SHP77 (cell line): ENCODE measurements at regions not wholly inside any gene's neighbourhood (a gene's known extent, or its start where the extent isn't known, plus 50 kb on each side); places are given as distances from the start of the nearest gene placed in this dataset.

Experiments
- DNase-seq, 2 experiments: peaks; one replicate each; lab custom pipeline; 2025; lab: John Stamatoyannopoulos, UW

DNA sequence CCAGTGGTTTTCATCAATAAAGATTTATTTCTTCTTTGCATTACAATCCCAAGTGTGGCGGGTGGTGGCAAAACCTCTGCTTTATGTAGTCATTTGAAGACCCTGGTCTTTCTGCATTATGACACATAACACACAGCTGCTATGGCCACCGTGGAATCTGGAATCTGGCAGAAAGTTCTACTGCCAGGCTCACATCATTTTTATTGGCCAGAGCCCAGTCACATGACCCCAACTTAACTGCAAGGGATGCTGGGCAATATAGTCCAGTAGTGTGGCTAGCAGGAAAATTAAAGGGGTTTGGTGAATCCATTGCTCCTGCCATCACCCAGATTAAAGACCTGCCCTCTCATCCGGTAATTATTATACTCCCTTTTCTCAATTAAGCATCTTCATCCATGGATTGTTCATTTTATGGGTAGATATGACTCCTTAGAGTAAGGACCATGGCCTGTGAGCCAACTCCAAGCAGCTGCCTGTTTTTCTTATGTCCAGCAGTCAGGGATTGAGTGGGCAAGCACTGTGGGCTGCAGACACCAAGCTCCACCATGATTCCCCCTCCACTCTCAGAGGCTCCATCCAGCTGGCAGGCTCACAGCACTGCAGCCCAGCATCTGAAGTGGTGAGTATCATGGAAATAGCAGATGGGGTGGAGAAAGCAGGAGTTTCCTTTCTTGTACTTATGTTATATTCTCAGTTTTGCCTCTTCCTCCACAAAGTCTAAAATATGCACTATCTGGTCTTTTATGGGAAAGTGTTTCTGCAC is 1030.7 kb downstream of the AACS start:
- DNase-seq, result no peak

DNA sequence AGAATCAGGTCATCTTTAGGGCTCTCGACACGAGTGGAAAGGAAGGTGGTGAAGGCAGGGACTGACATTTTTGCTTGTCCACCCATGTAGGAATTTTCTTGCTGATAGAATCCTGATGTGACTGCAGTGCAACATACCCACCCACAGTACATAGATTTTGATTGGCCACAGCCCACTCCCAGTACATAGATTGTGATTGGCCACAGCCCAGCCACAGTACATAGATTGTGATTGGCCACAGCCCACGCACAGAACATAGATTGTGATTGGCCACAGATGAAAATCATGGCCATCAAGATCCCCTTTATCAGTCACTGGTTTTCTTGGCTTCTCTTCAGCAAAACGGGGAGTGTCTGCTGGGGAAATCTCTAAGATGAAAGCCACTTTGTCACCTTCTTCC is 1041.5 kb downstream of the AACS start:
- no peak for DNase-seq

- no peak for DNase-seq
These were observed 1042.4 kb downstream of the AACS start for GRCh38 chr12:126107659-126108058.

GRCh38 chr12:126108247-126108646 is 1043.0 kb downstream of the AACS start:
- no peak for DNase-seq

DNA sequence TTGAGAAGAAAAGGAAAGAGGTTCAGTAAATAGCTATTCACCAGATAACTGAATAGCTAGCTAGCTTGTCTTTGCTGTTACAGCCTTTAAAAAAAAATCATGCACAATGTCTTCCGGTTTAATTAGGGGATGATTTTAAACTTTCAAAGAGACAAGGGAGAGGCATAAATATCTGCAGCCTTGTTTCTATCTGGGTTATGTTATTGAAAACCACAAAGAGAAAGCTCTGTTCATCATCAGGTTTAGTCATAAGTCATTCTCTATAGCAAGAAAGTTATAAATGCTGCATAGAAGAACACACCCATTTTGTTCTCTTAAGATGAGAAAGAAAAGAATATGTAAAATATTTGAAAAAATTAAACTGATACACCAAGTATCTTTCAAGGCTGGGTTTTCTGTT is 1046.9 kb downstream of the AACS start:
- no peak for DNase-seq

DNA sequence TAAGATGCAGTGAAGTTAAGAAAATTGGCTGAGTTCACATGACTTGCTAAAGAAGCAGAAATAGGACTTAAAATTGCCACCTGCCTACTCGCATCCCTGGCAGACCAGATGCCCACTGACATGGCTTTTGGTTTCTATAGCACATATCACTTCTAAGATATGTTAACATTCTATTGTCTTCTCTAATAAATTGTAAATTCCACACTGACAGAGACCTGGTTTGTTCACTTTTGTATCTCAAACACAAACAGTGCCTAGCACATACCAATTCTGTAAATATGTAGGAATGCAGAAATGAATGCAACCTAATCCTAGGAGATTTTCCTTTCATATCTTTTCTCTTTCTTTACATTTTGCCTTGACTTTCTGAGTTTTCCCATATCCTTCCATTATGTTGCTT is 1047.6 kb downstream of the AACS start:
- DNase-seq, result no peak

- no peak for DNase-seq
These were observed 1049.2 kb downstream of the AACS start for GRCh38 chr12:126114441-126114840.

DNA sequence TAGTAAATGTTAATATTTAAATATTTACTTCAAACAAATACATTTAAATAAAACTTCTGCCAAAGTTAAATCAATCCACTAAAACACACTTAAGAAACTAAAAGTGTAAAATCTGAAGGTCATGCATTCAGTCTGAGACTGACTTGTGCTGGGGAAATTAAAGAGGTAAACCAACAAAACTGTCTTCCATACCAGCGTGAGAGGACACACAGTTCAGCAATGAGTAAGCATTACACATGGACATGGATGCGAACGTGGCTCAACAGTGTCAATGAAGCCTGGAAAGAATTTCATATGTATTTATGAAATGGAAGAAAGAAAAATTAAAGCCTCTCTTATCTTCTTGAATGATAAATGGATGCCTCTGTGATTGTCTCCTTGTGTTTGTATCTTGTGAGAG is 1052.3 kb downstream of the AACS start:
- no peak for DNase-seq

- no peak for DNase-seq
These were observed 1074.1 kb downstream of the AACS start for GRCh38 chr12:126139355-126139754.

- DNase-seq, result peak in 1 of 2 experiments; percentile 10
These were observed 1079.4 kb downstream of the AACS start for GRCh38 chr12:126144603-126145002.

GRCh38 chr12:126147321-126147720 is 1082.1 kb downstream of the AACS start:
- no peak for DNase-seq

DNA sequence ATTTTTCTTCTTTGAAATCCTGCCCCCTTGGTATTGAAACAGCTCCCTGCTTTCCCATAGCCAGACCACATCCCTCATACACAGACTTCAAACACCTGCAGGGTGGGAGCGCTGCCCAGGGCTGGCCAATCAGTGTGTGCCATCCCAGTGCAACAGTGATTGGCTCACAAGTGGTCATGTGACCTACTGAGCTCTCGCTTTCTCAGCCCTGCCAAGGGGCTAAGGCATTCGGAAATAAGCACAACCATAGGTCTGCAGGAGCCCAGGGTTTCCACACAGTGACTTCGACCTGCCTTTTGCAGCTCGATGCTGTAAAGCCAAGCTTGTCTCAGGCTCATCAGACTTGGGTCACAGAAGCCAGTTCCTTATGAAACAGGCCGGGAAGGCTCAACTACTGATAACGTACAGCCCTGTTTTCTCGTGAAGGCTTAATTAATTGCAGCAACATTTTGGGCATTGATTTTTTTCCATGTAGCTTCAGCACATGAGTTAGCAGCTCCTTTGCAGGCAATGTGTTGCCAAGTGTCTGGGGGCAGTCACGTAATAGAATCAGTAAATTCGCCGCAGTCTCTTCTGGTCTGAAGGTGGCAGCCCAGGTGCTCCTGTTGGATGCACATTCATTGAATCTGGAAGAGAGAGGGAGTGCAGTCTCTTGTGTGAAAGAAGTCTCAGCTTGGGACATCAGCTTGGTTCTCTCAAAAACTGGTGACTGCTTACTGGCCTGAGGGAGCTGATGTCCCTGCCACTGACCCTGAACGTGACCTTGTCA is 1091.8 kb downstream of the AACS start:
- peak; percentile 86 to 91 for DNase-seq

DNA sequence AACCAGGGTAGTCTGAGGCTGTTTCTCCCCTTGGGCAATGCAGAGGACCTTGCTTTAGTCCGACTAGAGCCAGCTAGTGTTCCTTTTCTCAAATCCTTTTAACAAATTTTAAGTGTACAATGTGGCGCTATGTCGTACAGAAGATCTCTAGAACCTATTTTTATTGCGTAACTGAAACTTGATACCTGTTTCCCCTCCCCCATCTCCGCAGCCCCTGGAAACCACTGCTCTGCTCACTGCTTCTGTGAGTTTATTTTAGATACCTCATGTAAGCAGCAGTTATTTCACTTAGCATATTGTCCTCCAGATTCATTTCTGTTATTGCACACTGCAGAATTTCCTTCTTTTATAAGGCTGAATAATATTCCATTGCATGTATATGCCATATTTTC is 1092.3 kb downstream of the AACS start:
- DNase-seq, result no peak

DNA sequence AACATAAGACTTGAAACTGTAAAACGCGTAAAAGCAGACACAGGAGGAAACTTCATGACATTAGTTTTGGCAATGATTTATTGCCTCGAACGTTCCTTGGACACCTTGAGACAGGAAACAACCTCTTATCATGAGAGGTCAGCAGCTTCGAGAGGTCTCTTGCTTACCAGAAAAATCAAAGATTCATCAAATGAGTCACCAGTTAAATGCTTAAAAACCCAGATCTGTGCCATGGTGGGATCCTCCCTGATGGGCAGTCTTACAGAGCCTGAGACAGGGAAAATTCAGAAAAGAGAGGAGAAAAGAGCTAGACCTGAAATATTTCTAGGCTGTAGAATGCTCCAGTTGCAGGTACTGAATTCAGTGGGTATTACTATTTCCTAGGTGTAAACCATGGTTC is 1093.9 kb downstream of the AACS start:
- DNase-seq, result no peak

GRCh38 chr12:126160912-126161311 is 1095.7 kb downstream of the AACS start:
- no peak for DNase-seq

DNA sequence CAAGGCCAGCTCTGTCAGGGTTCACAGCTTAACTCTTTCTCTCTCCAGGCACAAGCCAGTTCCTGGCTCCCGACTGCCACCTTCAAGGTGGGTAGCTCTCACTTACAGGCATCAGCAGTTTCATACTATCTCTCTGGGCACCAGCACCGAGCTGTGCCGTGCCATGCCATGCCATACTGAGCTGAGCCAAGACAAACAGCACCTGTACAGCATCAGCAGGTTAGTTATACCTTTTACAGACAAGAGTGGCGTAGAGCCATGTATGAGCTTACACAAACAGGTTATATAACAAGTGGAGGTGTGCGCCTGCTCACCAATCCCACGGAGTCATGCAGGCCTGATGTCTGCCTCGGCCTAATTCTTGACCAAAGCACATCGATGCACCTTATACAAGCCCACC is 1098.7 kb downstream of the AACS start:
- DNase-seq, result no peak

- no peak for DNase-seq
These were observed 1106.8 kb downstream of the AACS start for GRCh38 chr12:126171937-126172559.

DNA sequence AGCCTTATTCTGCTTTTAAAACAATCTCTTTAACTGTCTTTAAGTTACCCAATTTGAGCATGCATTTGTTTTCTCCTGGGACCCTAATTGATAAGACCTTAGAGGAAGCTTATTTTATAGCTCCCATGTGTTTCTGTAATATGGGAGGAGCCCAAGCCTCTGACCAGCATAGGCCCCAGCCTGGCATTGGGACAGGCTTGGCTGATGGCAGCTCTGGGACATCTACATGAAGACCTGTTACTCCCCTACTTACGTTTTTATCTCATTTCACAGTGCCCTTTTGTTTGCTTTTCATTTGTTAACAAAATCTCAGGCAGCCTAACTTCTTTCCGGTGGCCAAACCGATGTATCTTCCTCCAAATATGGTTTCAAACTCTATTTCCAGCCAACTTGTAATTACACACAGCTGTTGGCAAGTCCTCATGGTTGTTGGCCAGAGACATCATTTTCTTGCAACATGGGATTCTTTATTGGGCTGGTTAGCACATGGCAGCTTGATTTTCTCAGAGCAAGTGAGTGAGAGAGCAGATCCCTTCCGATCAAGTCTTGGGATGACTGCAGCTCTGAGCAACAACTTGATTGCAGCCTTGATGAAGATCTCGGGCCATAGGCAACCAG is 1117.5 kb downstream of the AACS start:
- DNase-seq, result no peak

DNA sequence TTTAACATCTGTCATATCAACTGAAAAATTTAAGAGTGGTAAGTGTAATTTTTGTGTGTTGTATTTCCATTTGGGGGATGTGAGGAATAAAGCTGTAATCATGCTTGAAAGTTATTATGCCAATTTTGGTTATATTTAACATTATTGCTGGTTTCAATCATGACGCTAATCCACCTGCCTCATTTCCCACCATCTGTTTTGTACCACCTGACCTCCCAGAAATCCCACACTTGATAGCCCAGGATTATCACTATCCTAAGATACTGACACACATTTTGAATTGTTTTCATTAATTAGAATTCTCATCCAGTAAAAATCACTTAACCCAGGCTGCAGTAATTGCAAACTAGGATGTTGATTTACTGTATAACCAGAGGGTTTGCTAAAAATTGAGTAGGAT is 1119.8 kb downstream of the AACS start:
- DNase-seq, result no peak

DNA sequence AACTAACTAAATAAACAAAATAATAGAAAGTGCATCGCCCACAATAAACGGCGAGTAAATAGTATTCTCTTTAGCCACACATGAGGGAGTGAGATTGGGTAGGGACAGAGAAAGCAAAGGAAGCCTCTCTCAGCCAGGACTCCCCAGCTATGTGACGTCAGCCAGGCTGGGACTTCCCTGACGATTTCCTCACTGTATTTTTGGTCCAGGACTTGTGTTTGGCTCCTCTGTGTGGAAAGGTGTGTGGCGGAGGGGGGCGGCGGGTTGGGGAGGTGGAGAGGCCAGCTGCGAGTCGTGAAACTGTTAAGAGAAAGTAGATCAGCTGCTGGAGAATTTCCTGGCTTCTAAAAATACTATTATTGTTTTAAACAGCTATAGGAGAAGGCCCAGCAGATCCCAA is 1124.6 kb downstream of the AACS start:
- peak in 1 of 2 experiments; percentile 16 for DNase-seq

DNA sequence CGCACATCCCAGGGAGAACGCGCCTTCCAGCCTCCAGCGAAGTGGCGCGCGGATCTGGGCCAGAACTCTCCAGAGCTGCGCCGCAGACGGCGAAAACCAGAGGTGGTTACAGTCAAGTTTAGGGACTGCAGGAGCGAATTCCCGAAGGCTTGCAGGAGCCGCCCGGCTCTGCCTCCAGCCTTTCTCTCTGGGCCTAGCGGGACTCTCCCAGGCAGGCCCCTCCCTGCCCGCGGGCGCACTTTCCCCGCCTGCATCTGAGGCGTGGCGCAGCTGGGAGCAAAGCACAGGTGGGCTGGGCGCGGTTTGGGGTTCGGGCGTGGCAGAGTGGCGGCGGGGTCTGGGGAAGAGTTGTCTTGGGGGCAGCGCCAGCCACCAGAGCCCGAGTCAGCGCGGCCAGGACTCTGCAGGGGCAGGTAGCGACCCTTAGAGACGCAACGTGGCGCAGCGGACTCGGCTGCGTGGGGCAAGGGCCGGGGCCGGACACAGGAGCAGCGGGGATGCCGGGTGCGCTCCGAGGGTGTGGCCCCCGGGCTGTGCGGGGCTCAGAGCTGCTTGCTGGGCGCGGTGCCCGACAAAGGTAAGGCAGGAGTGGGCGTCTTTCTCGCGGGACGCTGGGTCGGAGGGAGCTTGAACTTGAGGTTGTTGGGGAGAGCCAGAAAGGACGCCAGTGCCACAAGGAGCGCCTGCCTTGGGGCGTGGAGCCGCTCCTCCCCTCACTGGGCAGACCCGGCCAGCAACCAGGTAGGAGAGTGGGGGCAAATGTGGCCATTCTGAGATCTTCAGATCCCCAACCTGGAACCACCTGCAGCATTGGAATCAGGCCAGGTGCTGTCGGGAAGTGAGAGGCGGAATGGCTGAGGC is 1126.0 kb downstream of the AACS start:
- DNase-seq, result peak in 1 of 2 experiments; percentile 14

DNA sequence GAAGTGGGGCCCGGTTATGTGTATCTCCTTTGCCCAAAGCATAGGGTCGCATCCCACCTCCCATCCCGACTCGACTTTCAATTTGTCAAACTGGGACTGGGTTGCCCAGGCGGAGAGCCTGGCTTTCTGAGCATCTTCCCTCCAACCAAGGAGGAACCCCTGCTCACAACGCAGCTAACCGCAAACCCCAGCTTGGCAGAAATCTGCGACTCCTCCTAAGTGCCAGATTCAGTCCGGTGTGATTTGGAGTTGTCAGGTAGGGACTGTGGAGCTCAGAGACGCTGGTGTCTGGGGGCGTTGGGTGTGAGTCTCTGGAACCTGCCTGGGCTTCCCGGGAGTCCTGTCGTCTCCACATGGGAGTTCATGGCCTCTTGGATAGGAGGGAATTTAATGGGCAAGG is 1126.7 kb downstream of the AACS start:
- no peak for DNase-seq
